Stomach smooth muscle (tissue), 2 donors: ENCODE measurements at regions not wholly inside any gene's neighbourhood (a gene's known extent, or its start where the extent isn't known, plus 50 kb on each side); places are given as distances from the start of the nearest gene placed in this dataset.
"Not testable (repeated sequence)": the region's sequence is repeated elsewhere in the genome, so short reads cannot be mapped to it uniquely, and the experiment has no call there.

Source experiments
- H3K27ac ChIP-seq: one replicate; pipeline ENCODE4 v1.7.0; 2013; ENCODE audit warnings: mild to moderate bottlenecking, low read length, inconsistent platforms
- H3K27me3 ChIP-seq, 2 donors: one replicate each; pipeline ENCODE4 v1.7.0; 2013; ENCODE audit warnings: low read length in 2 of 2; ENCODE audit not compliant: insufficient read depth in 2 of 2, control insufficient read depth in 1 of 2
- H3K36me3 ChIP-seq, 2 donors: one replicate each; pipeline ENCODE4 v1.7.0; 2013; ENCODE audit warnings: low read length in 2 of 2; ENCODE audit not compliant: control insufficient read depth in 2 of 2, insufficient read depth in 2 of 2
- H3K4me1 ChIP-seq: one replicate; pipeline ENCODE4 v1.7.0; 2013; ENCODE audit warnings: low read length; ENCODE audit not compliant: control insufficient read depth, insufficient read depth
- H3K4me3 ChIP-seq, 2 donors: one replicate each; pipeline ENCODE4 v1.7.0; 2013; ENCODE audit warnings: low read length in 2 of 2
- H3K9ac ChIP-seq, 2 donors: one replicate each; pipeline ENCODE4 v1.7.0; 2013; ENCODE audit warnings: low read length in 2 of 2, mild to moderate bottlenecking in 1 of 2
- H3K9me3 ChIP-seq, 2 donors: one replicate each; pipeline ENCODE4 v1.7.0; 2013; ENCODE audit warnings: low read length in 2 of 2; ENCODE audit not compliant: control insufficient read depth in 2 of 2
- donor health status: healthy.
- donor health status: Pancreatic carcinoma.

DNA sequence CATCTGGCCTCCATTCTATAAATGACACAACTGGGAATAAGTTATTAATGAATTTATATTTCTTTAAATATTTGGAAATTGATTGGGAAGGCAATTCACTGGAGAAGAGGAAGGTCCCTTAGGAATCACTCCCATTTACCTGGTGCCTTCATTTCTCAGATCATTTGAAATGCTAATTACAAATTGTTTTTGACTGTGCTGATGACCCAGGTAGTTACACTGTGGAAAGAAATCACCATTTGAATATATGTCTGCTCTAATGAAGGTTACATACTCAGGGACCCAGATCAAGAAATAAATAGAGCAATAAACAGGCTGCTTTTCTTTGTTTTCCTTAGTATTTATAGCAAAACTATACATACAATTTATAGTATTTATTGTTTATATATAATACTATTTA lies 1759.1 kb downstream of the ARAP2 start:
- Histone ChIP-seq H3K27me3 (no peaks in the 10 kb centered on the region), H3K9me3 (no peaks in the 10 kb centered on the region), H3K4me1 (no peaks in the 10 kb centered on the region), H3K27ac (no peak overlapping the region), H3K9ac (no peak overlapping the region), H3K36me3 (no peaks in the 10 kb centered on the region), H3K4me3 (no peak overlapping the region)

DNA sequence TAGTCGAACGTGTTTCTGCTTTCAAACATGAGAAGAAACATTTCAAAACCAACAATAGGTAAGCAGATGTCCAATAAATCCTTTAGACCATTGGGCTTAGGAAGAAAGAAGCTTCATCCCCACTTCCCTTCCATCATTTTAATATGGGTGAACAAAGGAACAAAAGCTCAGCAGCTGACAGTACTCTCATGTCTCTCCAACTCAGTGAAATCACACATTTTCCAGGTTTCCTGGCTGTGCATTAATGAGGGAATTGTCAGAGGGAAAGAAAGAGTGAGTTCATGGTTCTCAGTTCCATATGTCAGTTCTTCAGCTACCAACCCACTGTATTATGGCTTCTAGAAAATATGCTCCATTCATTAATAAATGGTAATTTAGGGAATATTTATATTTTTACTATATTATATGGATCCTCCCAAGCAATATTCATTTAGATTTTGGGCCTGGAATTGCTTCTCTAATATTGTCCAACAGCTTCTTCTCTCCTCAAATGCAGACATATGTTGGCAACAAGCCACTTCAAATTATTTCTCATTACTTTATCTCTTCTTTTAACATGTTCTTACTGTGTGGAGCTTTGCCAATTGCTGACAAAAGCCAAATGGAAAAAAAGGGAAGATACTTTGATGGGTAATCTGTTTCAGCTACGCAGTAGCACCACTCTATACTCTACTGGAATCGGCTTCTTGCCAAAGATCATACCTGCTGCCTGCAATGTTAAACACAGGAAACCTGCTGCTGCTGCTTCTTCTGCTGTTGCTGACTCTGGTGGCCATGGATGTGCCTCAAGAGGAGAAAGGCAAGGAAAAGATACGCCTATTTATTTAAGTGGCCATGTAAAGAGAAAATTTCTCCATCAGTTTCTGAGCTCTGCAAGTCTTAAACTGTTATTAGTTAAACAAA lies 1757.6 kb downstream of the ARAP2 start:
- Histone ChIP-seq H3K9me3 (no peaks in the 10 kb centered on the region), H3K9ac (no peak overlapping the region), H3K4me1 (no peaks in the 10 kb centered on the region), H3K4me3 (no peak overlapping the region), H3K27me3 (no peaks in the 10 kb centered on the region), H3K36me3 (no peaks in the 10 kb centered on the region), H3K27ac (no peak overlapping the region)

DNA sequence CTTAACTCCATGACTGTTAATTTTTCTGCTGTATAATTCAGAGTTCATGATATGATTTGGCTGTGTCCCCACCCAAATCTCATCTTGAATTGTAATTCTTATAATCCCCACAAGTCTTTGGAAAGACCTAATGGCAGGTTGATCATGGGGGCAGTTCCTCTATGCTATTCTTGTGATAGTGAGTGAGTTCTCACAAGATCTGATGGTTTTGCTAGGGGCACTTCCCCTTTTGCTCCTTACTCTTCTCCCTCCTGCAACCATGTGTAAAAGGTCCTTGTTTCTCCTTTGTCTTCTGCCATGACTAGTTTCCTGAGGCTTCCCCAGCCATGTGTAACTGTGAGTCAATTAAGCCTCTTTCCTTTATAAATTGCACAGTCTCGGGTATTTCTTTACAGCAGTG lies 1751.9 kb downstream of the ARAP2 start:
- Histone ChIP-seq H3K9me3 (no peaks in the 10 kb centered on the region), H3K36me3 (no peaks in the 10 kb centered on the region), H3K27ac (no peak overlapping the region), H3K27me3 (no peaks in the 10 kb centered on the region), H3K9ac (no peak overlapping the region), H3K4me3 (no peak overlapping the region), H3K4me1 (no peaks in the 10 kb centered on the region)

DNA sequence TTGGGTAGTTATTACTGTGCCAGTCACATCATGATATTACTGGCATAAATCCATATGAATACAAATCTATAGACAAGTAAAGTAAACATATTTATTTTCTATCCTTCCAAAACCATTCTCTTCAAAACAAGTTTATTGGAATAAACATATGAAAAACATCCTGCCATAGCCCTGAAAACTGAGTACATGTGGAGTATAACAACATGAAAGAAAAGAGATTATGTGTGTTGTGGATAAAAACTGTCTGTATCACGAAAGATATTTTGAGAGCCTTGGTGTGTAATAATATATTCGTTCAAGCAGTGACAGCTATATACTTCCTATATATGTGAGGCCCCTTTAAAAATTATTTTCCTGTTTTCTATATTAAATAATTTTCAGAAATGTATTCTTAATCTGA lies 1742.2 kb downstream of the ARAP2 start:
- Histone ChIP-seq H3K36me3 (no peaks in the 10 kb centered on the region), H3K9ac (no peak overlapping the region), H3K27ac (no peak overlapping the region), H3K9me3 (no peaks in the 10 kb centered on the region), H3K4me1 (no peaks in the 10 kb centered on the region), H3K4me3 (no peak overlapping the region), H3K27me3 (no peaks in the 10 kb centered on the region)

DNA sequence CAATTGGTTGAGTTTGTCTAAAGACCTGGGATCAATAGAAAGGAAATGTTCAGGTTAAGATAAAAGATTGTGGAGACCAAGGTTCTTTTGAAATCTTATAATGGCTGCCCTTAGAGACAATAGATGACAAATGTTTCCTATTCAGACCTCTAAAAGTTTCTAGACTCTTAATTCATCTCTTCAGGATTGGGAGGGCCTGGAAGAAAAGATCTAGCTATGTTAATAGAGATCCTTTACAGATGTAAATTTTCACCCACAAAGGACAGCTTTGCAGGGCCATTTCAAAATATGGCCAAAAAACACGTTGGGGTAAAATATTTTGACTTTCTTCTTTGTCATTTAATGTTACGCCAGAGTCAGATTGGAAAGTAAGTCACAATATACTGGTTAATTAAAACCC lies 1739.6 kb downstream of the ARAP2 start:
- H3K9ac ChIP-seq, H3K4me3 ChIP-seq, H3K4me1 ChIP-seq, H3K36me3 ChIP-seq, H3K27ac ChIP-seq, H3K27me3 ChIP-seq, H3K9me3 ChIP-seq: not testable (repeated sequence)

DNA sequence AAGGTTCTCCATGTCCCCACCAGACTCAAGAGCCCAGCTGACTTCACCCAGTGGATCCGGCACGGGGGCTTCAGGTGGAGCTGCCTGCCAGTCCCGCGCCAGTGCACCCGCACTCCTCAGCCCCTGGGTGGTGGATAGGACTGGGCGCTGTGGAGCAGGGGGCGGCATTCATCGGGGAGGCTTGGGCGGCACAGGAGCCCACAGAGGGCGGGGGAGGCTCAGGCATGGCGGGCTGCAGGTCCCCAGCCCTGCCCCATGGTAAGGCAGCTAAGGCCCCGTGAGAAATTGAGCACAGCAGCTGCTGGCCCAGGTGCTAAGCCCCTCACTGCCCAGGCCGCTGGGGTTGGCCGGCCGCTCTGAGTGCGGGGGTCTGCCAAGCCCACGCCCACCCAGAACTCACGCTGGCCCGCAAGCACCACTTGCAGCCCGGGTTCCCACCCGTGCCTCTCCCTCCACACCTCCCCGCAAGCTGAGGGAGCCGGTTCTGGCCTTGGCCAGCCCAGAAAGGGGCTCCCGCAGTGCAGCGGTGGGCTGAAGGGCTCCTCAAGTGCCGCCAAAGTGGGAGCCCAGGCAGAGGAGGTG lies 1737.7 kb downstream of the ARAP2 start:
- H3K27me3 ChIP-seq, H3K27ac ChIP-seq, H3K36me3 ChIP-seq, H3K9me3 ChIP-seq, H3K4me1 ChIP-seq, H3K4me3 ChIP-seq, H3K9ac ChIP-seq: not testable (repeated sequence)

DNA sequence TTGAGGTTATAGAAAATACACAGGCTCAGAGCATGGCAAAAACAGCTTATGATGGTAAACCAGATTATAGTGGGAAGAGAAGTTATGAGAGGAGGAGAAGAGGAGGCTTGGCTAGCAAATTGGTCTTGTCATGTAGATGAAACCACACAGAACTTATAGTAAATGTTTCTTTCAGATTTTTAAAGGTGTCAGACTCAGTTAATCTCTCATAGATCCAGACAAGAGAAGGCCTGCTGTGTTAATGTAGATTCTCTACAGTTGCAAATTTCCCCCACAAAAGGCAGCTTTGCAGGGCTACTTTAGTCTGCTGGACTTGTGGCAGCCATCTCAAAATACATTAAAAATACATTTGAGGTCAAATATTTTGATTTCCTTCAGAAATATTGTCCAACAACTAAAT lies 1731.7 kb downstream of the ARAP2 start:
- Histone ChIP-seq H3K9me3 (no peaks in the 10 kb centered on the region), H3K9ac (no peak overlapping the region), H3K4me1 (no peaks in the 10 kb centered on the region), H3K4me3 (no peak overlapping the region), H3K27me3 (no peaks in the 10 kb centered on the region), H3K36me3 (no peaks in the 10 kb centered on the region), H3K27ac (no peak overlapping the region)

DNA sequence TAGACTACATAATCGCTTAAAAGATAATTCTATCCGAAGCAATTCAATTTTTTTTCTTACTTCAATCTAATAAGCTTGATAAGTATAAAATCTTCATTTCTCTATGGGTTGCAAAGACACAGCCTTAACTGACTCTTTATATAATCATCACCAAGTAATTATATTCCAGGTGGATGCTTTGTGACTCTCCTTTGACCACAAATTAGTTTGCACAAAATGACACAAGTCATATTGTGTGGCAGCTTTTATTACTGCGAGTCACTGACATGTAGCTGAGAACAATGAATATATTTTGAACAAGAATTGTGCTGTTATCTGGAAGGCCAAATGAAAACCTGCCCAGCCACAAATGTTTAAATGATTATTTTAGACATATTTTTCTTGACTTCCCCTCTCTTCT lies 1727.8 kb downstream of the ARAP2 start:
- Histone ChIP-seq H3K4me3 (no peak overlapping the region), H3K9ac (no peak overlapping the region), H3K9me3 (no peaks in the 10 kb centered on the region), H3K4me1 (no peaks in the 10 kb centered on the region), H3K36me3 (no peaks in the 10 kb centered on the region), H3K27ac (no peak overlapping the region), H3K27me3 (no peaks in the 10 kb centered on the region)

DNA sequence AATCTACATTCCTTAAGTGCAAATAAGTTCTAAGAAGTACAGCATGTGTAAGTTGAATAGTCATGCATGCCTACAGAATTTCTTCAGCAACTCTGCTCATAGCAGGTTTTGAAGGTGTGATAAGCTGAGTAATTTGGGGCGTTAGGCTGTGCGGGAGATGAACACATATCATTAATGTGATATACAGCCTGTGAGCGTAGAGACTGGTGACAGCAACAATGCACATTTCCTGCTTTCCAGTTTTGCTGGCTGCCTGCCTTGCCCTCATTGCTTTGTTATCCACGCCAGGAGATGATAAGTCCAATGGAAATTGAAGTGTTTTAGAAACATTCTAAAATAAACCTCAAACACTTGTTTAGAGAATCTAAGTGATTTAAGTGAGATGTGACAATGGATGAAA lies 1709.4 kb downstream of the ARAP2 start:
- Histone ChIP-seq H3K9ac (no peak overlapping the region), H3K36me3 (no peaks in the 10 kb centered on the region), H3K9me3 (no peaks in the 10 kb centered on the region), H3K27ac (no peak overlapping the region), H3K27me3 (no peaks in the 10 kb centered on the region), H3K4me1 (no peaks in the 10 kb centered on the region), H3K4me3 (no peak overlapping the region)

DNA sequence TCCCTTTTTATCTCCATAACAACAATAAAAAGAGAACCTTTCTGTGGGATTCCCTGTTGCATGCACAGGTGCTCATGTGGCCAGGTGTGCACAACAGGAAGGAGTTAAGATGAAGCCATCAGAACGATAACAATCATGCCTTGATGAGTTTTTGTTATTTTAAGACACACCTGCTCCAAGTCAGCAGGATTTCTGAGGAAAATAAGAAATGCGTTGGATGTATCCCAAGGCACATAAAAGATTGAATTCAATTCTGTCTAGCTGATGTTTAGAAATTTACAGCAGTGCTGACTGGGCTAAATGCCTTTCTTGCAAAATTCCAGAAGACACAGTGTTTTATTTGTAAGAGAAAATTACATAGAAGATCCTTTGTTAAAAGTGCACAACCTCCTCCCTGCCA lies 1678.2 kb downstream of the ARAP2 start:
- Histone ChIP-seq H3K36me3 (no peaks in the 10 kb centered on the region), H3K27ac (no peak overlapping the region), H3K27me3 (no peaks in the 10 kb centered on the region), H3K4me1 (no peaks in the 10 kb centered on the region), H3K9ac (no peak overlapping the region), H3K4me3 (no peak overlapping the region), H3K9me3 (no peaks in the 10 kb centered on the region)

DNA sequence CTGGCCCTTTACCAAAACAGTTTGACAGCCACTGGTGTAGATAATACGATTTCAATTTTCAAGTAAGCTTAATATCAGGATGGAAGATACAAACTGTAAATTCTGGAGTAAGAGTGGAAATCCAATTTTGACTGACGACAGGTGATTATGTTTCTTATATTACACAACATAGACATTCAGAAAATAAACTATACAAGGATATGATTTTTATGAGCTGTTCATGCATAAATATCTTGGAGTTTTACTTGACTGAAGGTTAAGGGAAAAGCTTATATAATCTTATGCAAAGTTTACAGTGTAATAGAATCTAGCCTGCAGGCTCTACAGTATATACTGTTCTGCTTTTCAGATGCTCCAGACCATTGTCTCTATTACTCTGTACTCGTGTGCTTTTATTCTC lies 1672.3 kb downstream of the ARAP2 start:
- H3K27ac ChIP-seq = no peak overlapping the region
- no peaks in the 10 kb centered on the region for H3K36me3 ChIP-seq
- H3K4me1 ChIP-seq = no peaks in the 10 kb centered on the region
- H3K9me3 ChIP-seq = no peaks in the 10 kb centered on the region
- H3K9ac ChIP-seq = no peak overlapping the region
- no peak overlapping the region for H3K4me3 ChIP-seq
- H3K27me3 ChIP-seq = no peaks in the 10 kb centered on the region
